Muscle of leg (tissue), 3 donors: ENCODE measurements at regions not wholly inside any gene's neighbourhood (a gene's known extent, or its start where the extent isn't known, plus 50 kb on each side); places are given as distances from the start of the nearest gene placed in this dataset.

Experiments
- DNase-seq: peaks from one replicate; pipeline ENCODE4 v3.0.0; 2013
- H3K27ac ChIP-seq: one replicate; pipeline ENCODE4 v1.5.1; 2013; ENCODE audit warnings: mild to moderate bottlenecking, low read length, control low read depth
- H3K27me3 ChIP-seq: one replicate; pipeline ENCODE4 v1.6.1; 2013; ENCODE audit warnings: low read length; ENCODE audit not compliant: control insufficient read depth, insufficient read depth
- H3K36me3 ChIP-seq: one replicate; pipeline ENCODE4 v1.6.1; 2013; ENCODE audit warnings: low read length; ENCODE audit not compliant: control insufficient read depth, insufficient read depth
- H3K4me1 ChIP-seq: one replicate; pipeline ENCODE4 v1.6.1; 2013; ENCODE audit warnings: low read length; ENCODE audit not compliant: control insufficient read depth, insufficient read depth
- H3K4me3 ChIP-seq: one replicate; pipeline ENCODE4 v1.5.1; 2013; ENCODE audit warnings: low read length, control low read depth
- H3K9me3 ChIP-seq: replicated peaks from 2 replicates; pipeline ENCODE4 v1.6.1; 2013; ENCODE audit warnings: low read depth, low read length; ENCODE audit not compliant: control insufficient read depth
- WGBS: methylation state at CpG from one replicate; pipeline ENCODE4 v1.1.5; 2013; ENCODE audit warnings: missing lambda C conversion rate; ENCODE audit not compliant: insufficient coverage; 5-methylcytosine and 5-hydroxymethylcytosine counted together

- Histone ChIP-seq H3K27ac (no peak overlapping the region), H3K4me1 (no peaks in the 10 kb centered on the region), H3K9me3 (no peaks in the 10 kb centered on the region), H3K4me3 (no peak overlapping the region), H3K36me3 (no peaks in the 10 kb centered on the region), H3K27me3 (no peaks in the 10 kb centered on the region)
- no peak for DNase-seq
- WGBS = 52% methylated on average over 3 of the region's 4 CpGs
Observed at GRCh38 chr3:152706991-152707713, 127.8 kb upstream of the P2RY1 start.

- Histone ChIP-seq H3K27ac (no peak overlapping the region), H3K9me3 (no peaks in the 10 kb centered on the region), H3K36me3 (no peaks in the 10 kb centered on the region), H3K27me3 (no peaks in the 10 kb centered on the region), H3K4me1 (no peaks in the 10 kb centered on the region), H3K4me3 (no peak overlapping the region)
- no peak for DNase-seq
- whole genome bisulfite sequencing = no CpG with 5 or more reads among the region's 3 CpGs
Observed at GRCh38 chr3:152709659-152710058, 125.3 kb upstream of the P2RY1 start.

GRCh38 chr3:152710549-152710948, 124.4 kb upstream of the P2RY1 start:
- no peaks in the 10 kb centered on the region for H3K4me1 ChIP-seq
- no CpG with 5 or more reads among the region's 3 CpGs for WGBS
- no peaks in the 10 kb centered on the region for H3K36me3 ChIP-seq
- DNase-seq = no peak
- no peaks in the 10 kb centered on the region for H3K27me3 ChIP-seq
- no peaks in the 10 kb centered on the region for H3K9me3 ChIP-seq
- no peak overlapping the region for H3K27ac ChIP-seq
- no peak overlapping the region for H3K4me3 ChIP-seq

GRCh38 chr3:152713989-152714388, 120.9 kb upstream of the P2RY1 start:
- no peaks in the 10 kb centered on the region for H3K36me3 ChIP-seq
- no peaks in the 10 kb centered on the region for H3K27me3 ChIP-seq
- DNase-seq = no peak
- no peak overlapping the region for H3K4me3 ChIP-seq
- H3K27ac ChIP-seq = no peak overlapping the region
- H3K4me1 ChIP-seq = no peaks in the 10 kb centered on the region
- H3K9me3 ChIP-seq = no peaks in the 10 kb centered on the region

GRCh38 chr3:152714507-152714906, 120.4 kb upstream of the P2RY1 start:
- H3K4me3 ChIP-seq = no peak overlapping the region
- H3K36me3 ChIP-seq = no peaks in the 10 kb centered on the region
- no peak overlapping the region for H3K27ac ChIP-seq
- no peaks in the 10 kb centered on the region for H3K27me3 ChIP-seq
- no peak for DNase-seq
- H3K9me3 ChIP-seq = no peaks in the 10 kb centered on the region
- no peaks in the 10 kb centered on the region for H3K4me1 ChIP-seq

GRCh38 chr3:152717252-152717651, 117.7 kb upstream of the P2RY1 start:
- no peaks in the 10 kb centered on the region for H3K27me3 ChIP-seq
- no peaks in the 10 kb centered on the region for H3K36me3 ChIP-seq
- WGBS = no CpG with 5 or more reads among the region's 3 CpGs
- H3K4me3 ChIP-seq = no peak overlapping the region
- H3K4me1 ChIP-seq = no peaks in the 10 kb centered on the region
- peak; percentile 42 for DNase-seq
- no peak overlapping the region for H3K27ac ChIP-seq
- no peaks in the 10 kb centered on the region for H3K9me3 ChIP-seq

- Histone ChIP-seq H3K4me1 (no peaks in the 10 kb centered on the region), H3K27ac (no peak overlapping the region), H3K27me3 (no peaks in the 10 kb centered on the region), H3K4me3 (no peak overlapping the region), H3K36me3 (no peaks in the 10 kb centered on the region), H3K9me3 (no peaks in the 10 kb centered on the region)
- no peak for DNase-seq
Observed at GRCh38 chr3:152718810-152719209, 116.1 kb upstream of the P2RY1 start.

- no peaks in the 10 kb centered on the region for H3K27me3 ChIP-seq
- H3K9me3 ChIP-seq = no peaks in the 10 kb centered on the region
- no peak for DNase-seq
- no peaks in the 10 kb centered on the region for H3K4me1 ChIP-seq
- H3K27ac ChIP-seq = no peak overlapping the region
- WGBS = no CpG with 5 or more reads among the region's 2 CpGs
- H3K4me3 ChIP-seq = no peak overlapping the region
- no peaks in the 10 kb centered on the region for H3K36me3 ChIP-seq
Observed at GRCh38 chr3:152719264-152719663, 115.7 kb upstream of the P2RY1 start.

GRCh38 chr3:152720951-152721718, 113.8 kb upstream of the P2RY1 start:
- Histone ChIP-seq H3K27ac (no peak overlapping the region), H3K4me3 (no peak overlapping the region), H3K36me3 (no peaks in the 10 kb centered on the region), H3K9me3 (no peaks in the 10 kb centered on the region), H3K27me3 (no peaks in the 10 kb centered on the region), H3K4me1 (no peaks in the 10 kb centered on the region)
- DNase-seq = no peak
- WGBS = no CpG with 5 or more reads among the region's 4 CpGs

- H3K27ac ChIP-seq = no peak overlapping the region
- no peak overlapping the region for H3K4me3 ChIP-seq
- DNase-seq = no peak
- no peaks in the 10 kb centered on the region for H3K36me3 ChIP-seq
- no CpG with 5 or more reads among the region's 1 CpG for WGBS
- H3K27me3 ChIP-seq = no peaks in the 10 kb centered on the region
- no peaks in the 10 kb centered on the region for H3K4me1 ChIP-seq
- no peaks in the 10 kb centered on the region for H3K9me3 ChIP-seq
Observed at GRCh38 chr3:152724270-152724669, 110.7 kb upstream of the P2RY1 start.
